H4 (cell line): ENCODE measurements at regions not wholly inside any gene's neighbourhood (a gene's known extent, or its start where the extent isn't known, plus 50 kb on each side); places are given as distances from the start of the nearest gene placed in this dataset.
"Not testable (repeated sequence)": the region's sequence is repeated elsewhere in the genome, so short reads cannot be mapped to it uniquely, and the experiment has no call there.

Source experiments
- DNase-seq: peaks from one replicate; pipeline ENCODE4 v3.0.0-alpha.2; 2015; ENCODE audit warnings: low spot score

DNA sequence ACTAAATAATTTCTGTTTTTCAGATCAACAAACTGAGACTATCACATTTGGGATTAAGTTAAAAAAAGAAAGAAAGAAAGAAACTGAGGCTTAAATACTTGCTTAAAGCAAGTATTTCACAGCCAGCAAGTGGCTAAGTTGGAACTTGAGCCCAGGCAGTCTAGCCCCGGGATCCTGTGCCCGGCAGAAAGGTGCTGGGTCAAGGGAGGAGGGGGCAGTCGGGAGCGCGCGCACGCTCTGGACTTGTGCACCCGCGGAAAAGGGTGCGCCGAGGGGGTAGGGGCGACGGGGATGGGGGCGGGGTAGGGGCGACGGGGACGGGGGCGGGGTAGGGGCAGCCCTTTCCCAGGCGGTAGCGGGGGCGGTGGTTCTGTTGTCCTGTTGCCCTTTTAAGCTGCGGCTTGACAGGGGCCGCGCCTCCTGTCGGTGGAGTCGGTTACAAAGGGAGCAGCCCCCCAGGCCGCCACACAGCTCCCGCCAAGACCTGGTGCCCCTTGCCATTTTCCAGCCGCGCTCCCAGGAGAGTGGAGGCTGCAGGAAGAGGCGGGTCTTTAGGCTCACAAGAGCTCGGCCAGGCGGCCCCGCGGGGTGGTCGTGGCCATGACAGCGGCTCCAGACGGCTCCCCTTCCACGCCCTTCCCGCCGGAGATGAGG lies 60.6 kb downstream of the GOLGA8T start:
- DNase-seq, result not testable (repeated sequence)

DNA sequence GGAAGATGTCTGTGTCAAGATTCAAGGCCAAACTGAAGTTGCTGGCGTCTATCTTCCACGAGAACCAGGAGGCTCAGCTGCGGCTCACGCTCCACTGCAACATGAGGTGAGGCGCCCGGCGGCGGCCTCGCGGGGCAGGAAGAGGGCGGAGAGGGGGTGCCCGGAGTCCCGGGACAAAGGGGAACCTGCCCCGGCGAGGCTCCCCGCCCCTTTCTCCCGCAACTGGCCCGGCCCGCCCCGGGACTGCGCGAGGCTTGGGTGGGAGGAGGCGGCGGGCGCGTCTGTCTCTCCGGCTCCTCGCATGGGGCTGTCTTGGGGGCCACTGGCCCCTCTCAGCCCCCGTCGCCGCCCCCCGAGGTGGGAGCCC lies 61.1 kb downstream of the GOLGA8T start:
- peak; percentile 3 for DNase-seq

- not testable (repeated sequence) for DNase-seq
Measured at GRCh38 chr15:30196769-30197168, 61.9 kb downstream of the GOLGA8T start.

DNA sequence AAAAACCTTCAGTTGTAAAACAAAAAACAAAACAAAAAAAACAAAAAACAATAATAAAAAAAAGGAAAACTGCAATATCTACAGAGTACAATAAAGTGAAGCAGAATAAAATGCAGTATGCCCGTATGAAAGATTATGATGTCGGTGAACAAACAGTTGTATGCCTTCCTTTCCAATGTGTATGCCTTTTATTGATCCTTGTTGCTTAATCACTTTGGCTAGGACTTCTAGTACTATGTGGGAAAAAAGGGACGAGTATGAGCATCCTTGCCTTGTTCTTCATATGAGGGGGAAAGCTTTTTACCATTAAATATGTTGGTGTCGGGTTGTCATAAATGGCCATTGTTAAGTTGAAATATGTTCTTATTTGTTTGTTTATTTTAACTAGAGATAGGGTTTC lies 66.7 kb downstream of the GOLGA8T start:
- DNase-seq, result not testable (repeated sequence)

DNA sequence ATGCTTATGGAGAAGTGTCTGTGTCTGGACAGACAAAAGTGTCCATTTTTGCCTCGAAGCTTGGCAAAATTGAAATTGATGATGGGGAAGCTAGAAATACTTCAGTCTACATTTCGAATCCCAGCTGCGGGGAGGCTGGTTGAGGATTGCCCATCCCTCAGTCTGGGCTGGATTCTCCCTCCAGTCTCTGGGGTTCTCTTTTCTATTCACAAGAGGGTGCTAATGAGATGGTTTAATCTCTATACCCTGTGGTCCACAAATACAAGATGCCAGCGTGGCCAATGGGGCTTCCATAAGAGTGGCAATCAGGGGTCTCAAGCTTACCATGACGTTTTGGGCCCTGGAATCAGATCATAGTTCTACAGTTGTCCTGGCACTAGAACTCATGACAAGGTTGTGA lies 78.9 kb downstream of the GOLGA8T start:
- DNase-seq, result not testable (repeated sequence)

- DNase-seq, result not testable (repeated sequence)
Measured at GRCh38 chr15:30221803-30222202, 87.0 kb downstream of the GOLGA8T start.

DNA sequence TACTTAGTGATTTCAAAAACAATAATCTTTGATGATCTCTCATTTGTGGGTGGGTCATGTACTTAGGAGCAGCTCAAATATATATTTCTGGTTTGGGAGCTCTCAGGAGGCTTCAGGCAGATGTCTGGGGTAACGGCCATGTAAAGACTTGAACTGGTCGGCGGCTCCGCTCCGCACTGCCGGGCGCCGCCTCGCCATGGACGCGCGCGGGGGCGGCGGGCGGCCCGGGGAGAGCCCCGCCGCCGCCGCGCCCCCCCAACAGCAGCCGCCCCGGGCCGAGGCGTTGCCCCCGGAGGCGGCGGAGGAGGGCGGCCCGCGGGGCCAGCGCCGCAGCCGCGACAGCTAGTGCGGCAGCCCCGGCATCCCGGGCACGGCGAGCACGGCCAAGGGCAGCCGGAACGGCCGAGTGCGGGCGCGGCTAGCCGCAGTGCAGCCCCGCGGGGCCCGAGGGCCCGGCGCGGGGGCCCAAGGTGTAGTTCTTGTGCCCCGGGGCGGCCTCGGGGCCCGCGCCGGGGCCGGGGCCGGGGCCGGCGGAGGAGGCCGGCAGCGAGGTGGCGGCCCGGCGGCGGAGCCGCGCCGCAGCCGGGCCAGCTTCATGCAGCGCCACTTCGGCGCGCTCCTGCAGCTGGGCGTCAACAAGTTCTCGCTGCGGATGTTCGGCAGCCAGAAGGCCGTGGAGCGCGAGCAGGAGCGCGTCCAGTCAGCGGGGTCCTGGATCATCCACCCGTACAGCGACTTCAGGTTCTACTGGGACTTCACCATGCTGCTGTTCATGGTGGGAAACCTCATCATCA lies 88.1 kb downstream of the GOLGA8T start:
- not testable (repeated sequence) for DNase-seq

DNA sequence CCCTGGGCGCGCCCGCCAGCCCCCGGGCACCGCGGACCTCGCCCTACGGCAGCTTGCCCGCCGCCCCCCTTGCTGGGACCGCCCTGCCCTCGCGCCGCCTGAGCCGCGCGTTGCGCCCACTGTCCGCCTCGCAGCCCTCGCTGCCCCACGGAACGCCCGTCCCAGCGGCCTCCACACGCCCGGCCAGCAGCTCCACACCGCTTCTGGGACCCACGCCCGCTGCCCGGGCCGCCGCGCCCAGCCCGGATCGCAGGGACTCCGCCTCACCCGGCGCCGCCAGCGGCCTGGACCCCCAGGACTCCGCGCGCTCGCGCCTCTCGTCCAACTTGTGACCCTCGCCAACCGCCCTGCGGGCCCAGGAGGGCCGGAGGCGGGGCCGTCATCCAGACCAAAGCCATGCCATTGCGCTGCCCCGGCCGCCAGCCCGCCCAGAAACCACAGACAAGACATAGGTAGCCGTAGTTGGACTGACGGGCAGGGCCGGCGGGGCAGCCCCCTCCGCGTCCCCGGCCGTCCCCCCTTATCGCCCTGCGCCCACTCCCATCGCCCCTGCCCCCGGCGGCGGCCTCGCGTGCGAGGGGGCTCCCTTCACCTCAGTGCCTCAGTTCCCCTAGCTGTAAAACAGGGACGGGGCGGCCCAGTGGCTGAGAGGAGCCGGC lies 90.5 kb downstream of the GOLGA8T start:
- DNase-seq, result not testable (repeated sequence)

DNA sequence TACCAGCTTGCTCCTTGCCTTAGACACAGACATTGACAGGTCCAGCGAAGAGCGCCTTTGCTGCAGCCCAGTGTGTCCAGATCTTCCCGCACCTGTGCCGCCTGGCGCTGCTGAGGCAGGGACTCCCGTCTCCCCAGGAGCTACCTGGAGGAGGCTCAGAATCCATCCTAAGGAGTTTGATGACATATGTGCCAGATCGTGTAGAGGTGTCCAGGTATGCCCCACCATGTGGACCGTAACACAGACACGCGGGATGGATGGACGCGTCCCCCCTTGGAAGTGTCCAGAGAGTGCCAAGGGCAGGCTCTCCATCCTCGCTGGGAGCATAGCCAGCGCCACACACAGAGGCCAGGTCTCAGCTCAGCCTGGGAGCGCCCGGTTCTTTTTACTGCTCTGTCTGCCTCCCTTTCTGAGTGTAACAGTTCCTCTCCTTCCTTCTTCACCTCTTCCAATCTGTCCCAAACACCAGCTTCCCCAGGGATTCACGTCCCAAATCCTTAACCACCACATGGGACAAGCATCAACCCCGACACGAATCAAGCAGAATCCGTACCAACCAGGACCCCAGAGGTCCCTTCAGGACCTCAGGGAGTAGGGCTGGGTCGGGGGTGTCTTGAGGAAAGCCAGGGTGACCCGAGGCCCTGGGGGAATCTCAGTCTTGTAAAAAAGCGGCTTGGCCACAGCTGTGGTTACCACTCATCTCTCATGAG lies 126.7 kb downstream of the GOLGA8T start:
- not testable (repeated sequence) for DNase-seq

GRCh38 chr15:30262142-30262460 lies 127.2 kb downstream of the GOLGA8T start:
- not testable (repeated sequence) for DNase-seq

GRCh38 chr15:30264000-30264399 lies 129.1 kb downstream of the GOLGA8T start:
- DNase-seq, result not testable (repeated sequence)

GRCh38 chr15:30295150-30295844 lies 98.0 kb downstream of the CHRFAM7A start:
- not testable (repeated sequence) for DNase-seq

DNA sequence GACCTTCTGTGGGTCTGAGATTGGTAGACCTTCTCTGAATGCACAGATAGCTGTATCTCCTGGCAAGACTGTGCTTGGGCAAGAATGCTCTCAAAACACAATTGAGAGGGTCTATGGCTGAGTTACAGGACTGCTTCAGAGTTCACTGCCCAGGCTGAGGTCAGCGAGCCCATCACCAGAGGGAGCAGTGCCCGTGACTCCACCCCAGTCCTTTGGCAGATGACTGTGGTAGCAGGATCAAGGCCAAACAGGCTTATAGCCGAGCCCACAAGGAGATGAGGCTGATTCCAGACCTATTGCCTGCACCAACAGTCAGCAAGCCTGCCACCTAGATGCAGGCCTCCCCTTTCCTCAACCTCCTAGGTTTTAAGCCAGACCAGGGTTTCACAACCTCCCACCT lies 89.4 kb downstream of the CHRFAM7A start:
- not testable (repeated sequence) for DNase-seq
